ENCODE measurements at regions not wholly inside any gene's neighbourhood (a gene's known extent, or its start where the extent isn't known, plus 50 kb on each side); places are given as distances from the start of the nearest gene placed in this dataset.

- TF ChIP-seq, protein P1, sequence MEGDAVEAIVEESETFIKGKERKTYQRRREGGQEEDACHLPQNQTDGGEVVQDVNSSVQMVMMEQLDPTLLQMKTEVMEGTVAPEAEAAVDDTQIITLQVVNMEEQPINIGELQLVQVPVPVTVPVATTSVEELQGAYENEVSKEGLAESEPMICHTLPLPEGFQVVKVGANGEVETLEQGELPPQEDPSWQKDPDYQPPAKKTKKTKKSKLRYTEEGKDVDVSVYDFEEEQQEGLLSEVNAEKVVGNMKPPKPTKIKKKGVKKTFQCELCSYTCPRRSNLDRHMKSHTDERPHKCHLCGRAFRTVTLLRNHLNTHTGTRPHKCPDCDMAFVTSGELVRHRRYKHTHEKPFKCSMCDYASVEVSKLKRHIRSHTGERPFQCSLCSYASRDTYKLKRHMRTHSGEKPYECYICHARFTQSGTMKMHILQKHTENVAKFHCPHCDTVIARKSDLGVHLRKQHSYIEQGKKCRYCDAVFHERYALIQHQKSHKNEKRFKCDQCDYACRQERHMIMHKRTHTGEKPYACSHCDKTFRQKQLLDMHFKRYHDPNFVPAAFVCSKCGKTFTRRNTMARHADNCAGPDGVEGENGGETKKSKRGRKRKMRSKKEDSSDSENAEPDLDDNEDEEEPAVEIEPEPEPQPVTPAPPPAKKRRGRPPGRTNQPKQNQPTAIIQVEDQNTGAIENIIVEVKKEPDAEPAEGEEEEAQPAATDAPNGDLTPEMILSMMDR (IDR thresholded peaks at IDR 0.05) = no peak
- no peak for TF ChIP-seq POLR2A (IDR thresholded peaks at IDR 0.05)
Measured at GRCh38 chr1:67941155-67941554, 107.9 kb upstream of the GNG12 start.
